NCI-H1105 (cell line): ENCODE measurements at regions not wholly inside any gene's neighbourhood (a gene's known extent, or its start where the extent isn't known, plus 50 kb on each side); places are given as distances from the start of the nearest gene placed in this dataset.
A peak's percentile ranks its signal among the peaks of the same experiment; 100 is the strongest.
"Not testable (repeated sequence)": the region's sequence is repeated elsewhere in the genome, so short reads cannot be mapped to it uniquely, and the experiment has no call there.

Experiments used
- DNase-seq: peaks from one replicate; lab custom pipeline; 2025; lab: John Stamatoyannopoulos, UW

DNA sequence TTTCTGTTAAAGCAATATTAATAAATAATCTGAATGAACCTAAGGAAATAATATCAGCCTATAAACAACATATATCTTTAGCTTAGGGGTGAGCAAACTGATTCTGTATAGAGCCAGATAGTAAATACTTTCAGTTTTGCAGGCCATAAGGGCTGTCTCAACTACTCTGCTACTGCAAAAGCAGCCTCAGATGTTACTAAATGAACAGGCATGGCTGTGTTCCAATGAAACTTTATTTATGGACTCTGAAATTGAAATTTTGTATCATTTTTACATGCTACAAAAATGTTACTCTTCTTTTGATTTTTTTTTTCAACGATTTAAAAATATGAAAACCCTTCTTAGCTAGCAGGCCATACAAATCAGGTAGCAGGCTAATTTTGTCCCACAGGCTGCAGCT, 212.8 kb upstream of the PRICKLE2 start:
- no peak for DNase-seq

DNA sequence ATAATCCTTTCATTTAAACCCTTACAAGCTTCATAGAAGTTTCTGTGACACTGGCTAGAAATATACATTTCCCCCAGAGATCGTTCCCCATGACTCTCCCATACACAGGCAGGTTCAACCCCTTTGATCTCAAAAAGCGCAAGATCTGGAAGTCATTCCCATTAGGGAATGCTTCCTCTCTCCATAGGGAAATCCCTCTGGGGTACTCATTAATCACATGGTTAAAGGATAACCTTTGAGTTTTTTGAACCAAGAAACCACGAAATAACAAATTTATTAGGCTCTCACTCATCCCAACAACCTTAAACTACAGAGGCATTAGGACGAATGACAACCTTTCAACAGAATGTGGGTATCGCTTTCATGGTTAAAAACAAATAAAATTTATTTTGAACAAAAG, 211.9 kb upstream of the PRICKLE2 start:
- no peak for DNase-seq

DNA sequence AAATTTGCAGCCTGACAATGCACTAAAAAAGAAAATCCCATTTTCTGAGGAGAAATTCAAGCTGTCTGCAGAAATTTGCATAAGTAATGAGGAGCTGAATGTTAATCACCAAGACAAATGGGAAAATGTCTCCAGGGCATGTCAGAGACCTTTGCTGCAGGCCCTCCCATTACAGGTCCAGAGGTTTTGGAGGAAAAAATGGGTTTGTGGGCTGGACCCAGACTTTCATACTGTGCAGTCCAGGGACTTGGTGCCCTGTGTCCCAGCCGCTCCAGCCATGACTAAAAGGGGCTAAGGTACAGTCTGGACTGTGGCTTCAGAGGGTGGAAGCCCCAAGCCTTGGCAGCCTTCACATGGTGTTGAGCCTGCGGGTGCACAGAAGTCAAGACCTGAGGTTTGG, 209.8 kb upstream of the PRICKLE2 start:
- DNase-seq, result not testable (repeated sequence)

DNA sequence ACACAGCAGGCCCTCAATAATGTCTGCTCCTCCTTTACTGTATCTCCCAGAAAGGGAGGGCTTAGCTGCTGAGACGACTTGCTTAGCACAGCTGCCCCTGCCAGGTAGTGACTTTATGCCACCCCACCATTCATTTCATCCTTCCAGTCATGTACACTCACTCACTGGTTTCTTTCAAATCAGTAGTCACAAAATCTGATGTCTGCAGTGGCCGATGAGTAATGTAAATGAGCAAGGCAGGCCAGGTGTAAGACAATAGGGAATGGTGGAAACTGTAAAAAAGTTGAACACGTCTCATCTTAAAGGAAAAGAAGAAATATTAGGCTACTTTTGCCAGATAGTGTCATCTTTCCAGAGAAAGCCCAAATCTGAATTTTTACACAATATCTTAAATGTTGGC, 207.6 kb upstream of the PRICKLE2 start:
- no peak for DNase-seq

DNA sequence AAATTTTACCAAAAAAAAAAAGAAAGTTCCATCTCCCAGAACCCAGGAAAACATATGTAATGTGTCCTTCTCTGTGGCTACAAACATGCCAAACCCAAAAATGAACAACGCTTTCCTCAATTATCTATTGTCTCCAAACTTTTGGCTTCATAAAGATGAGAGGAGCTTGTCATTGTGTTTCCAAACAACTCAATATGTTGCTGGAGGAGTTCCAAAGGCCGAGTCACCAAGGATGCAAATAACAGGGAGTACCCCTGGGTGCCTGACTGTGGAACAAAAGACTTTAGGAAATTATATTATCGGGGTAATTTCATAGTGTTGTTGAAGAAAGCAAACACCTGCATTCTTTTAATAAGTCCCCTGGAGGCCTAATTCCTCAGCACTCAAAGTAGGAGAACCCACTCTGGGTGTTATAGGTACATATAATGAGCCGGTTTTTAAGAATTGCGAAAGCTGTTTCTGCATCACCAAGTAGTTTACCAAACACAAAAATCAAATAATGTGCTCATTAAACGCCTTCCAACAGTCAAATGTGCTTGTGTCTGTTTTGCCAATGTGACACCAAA, 206.3 kb upstream of the PRICKLE2 start:
- peak; percentile 26 for DNase-seq

DNA sequence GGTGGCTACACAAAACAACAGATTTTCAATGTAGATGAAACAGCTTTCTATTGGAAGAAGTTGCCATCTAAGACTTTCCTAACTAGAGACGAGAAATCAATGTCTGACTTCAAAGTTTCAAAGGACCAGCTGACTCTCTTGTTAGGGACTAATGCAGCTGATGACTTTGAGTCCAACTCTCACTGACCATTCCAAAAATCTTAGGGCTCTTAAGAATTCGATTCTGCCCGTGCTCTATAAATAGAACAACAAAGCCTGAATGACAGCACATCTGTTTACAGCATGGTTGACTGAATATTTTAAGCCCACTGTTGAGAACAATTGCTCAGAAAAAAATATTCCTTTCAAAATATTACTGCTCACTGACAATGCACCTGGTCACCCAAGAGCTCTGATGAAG, 202.4 kb upstream of the PRICKLE2 start:
- DNase-seq, result no peak

DNA sequence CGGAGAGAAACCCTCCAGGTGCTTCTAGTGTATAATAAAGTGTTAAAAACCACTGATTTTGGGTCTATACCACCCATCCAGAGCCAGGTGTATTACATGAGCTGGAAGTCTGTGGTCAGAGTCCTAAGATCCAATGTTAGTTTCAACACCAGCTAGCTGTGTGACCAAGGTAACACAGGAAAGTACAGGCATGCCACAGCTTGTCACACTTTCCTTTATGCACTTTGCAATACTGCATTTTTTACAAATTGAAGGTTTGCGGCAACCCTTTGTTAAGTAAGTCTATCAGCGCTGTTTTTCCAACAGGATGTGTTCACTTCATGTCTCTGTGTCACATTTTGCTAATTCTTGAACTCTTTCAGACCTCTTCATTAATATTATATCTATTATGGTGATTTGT, 201.3 kb upstream of the PRICKLE2 start:
- no peak for DNase-seq

DNA sequence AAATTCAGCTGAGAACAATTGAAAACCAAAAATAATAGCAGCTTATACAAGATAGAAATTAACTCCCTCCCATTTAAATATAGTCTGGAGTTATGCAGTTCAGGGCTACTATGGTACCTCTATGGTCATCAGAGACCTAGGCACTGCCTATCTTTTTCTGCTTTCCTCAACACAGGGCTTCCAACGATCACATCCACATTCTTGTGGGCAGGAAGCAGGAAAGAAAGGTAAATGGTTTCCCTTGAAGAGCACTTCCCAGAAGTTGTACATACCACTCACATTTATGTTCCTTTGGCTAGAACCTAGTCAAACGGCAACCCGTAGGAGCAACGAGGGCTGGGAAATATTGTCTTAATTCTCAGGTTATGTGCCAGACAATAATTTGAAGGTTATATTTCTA, 197.7 kb upstream of the PRICKLE2 start:
- no peak for DNase-seq

DNA sequence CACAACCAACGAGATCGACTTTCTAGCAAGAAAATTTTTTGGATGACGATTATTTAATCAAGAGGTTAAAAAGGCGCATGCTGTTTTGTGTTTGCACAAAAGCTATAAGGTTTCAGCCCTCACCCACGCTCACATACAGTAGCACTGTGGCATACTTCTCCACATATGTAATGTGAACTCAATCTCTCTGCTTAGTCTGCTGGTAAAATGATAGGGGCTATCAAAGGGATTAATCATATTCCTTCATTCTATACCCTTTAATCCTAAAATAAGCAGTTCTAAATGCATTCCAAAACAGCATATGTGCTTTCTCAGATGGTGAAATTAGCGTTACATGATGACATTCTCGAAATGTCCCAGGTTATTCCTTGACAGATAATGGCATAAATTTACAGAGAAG, 196.9 kb upstream of the PRICKLE2 start:
- no peak for DNase-seq

DNA sequence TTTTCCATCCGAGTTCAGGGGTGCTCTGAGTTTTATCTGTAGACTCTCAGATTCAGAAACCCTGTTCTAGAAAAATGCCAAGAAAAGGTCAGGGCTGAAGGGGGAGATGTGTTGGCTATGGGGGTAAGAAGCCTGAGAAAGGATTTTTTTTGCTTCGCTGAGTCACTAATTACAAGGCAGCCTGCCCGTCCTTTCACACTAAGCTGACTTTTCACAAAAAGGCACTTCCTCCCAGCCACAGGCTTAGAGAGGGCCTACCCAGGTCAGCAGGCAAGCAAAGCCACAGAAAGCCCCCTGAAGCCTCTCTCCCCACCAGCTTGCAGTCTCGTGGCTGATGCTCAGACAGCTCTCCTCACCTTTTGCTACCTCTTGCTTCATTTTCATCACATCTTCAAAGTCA, 192.6 kb upstream of the PRICKLE2 start:
- DNase-seq, result no peak

DNA sequence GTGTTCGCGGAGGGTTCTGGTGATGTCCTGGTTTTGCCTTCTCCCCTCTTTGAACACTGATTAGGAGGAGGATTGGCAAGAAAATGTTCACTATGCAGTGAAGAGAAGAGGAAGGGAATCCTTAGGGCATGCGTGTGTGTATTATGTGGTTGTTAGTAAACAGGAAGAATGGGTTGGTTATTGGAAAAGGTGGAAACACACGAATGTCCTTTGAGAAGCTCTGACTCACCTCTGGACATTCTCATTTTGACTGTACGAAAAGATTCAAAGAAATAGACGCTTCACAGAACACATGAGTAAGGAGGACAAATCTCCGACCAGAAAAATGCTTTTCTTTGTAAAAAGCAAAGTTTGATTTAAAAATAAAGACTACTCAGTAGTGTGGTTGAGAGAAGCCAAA, 188.8 kb upstream of the PRICKLE2 start:
- no peak for DNase-seq

DNA sequence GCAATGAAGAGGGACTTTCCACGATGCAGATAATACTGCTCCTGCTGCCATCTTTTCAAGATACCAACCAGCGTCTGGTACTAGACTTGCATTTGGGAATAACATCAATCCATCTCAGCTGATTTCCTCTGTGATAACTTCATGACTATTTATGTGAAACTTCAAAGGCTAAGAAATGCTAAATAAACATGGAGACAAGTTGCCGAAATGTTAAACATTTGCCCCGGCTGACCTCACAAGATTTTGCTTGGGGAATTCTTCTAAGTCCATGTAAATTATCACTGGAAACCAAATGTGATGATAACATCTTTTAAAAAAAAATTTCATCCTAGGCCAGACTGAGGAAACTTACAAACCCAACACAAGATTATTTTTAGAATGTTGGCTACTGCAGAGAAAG, 185.8 kb upstream of the PRICKLE2 start:
- DNase-seq, result no peak

DNA sequence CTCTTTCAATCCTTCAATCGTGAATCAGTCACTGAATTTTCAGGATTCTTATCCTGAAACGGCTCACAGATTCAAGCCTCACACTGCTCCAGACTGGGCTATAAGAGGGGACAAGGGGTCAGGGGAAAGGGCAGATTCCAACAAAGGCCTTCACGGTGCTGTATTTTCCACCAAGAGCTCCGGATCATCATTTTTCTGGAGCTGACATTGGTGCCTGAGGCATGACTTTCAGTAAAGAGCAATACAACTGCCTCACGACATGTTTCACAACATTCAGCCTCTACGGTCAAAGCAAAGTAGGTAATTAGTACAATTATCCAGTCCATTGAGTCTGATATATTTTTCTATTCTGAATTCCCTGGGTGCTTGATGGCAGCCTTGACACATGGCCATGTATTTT, 185.0 kb upstream of the PRICKLE2 start:
- DNase-seq, result no peak

DNA sequence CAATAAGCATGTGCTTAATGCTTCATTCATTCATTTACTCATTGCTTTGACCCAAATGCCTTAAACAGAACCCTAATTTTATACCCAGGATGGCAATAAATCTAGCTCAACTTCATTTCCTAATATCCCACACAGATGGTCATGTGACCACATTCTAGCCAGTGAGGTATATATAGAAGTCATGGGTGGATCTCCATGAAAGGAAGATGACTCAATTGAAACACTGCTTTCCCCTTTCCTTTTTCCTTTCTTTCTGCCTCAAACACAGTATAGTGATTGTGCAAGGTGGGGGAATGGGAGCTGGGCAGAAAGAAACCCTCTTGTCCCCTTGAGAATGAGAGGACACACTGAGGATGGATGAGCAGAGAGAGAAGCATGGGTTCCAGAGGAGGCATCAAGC, 183.5 kb upstream of the PRICKLE2 start:
- DNase-seq, result no peak

DNA sequence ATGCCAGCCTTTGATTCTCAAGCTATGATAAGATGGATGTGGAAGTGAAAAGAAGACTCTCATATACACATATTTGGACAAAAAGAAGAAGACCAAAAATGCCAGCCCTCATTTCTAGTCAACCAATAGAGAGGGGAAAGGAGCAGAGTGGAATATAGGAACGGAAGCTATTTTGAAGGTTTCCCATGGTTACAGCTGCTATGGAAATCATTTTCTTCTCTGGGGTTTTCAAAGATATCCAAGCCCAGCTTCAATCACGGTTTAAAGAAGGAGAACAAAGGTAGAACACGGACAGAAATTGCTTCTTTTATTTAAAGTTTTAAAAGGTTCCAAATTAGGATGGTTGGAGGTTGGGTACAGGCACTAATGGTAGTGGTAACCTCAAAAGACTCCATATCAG, 181.0 kb upstream of the PRICKLE2 start:
- DNase-seq, result no peak

DNA sequence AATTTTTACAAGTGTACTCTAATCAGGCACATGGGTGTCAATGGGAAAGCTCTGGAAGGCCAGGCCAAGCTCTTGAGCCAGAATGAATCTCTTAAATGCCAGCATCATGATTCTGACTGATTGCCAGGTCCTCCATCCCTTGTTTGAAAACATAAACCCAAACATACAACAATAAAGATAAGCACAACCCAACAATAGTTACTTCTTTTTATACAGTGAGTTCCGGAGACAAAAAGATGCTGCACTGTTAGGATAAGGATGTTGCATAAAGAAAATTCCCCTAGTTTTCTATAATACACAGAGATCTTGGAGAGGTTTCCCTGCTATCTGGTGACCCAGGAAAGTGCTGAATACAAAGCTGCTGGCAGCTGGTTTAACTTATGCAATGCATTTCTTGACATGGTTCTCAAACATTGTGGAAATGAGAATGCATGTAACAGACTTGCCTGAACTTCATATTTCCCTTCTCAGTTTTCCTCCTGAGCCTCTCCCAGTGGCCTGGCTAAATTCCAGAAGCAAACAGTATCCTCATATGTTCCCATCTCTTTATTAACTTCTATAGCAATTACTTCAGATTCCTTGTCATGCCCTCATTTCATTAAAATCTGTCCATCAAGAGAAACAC, 180.1 kb upstream of the PRICKLE2 start:
- no peak for DNase-seq

DNA sequence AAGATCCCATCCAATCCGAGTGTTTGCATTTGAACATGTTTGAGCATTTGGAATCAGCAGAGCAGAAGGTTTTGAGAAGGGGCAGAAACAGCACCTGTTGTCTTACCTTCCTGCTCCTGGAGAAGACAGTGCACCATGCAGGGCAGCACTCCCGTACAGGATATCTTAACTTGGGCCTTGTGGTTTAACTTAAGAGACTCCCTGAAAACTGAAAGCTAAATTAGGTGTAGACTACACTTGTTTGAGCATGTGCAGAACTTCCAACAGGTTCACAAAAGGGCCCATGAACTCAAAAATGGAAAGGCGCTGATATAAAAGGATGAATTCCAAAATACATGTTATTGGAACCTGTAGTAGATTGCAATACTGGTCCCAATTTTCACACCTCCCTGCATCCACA, 175.4 kb upstream of the PRICKLE2 start:
- no peak for DNase-seq

DNA sequence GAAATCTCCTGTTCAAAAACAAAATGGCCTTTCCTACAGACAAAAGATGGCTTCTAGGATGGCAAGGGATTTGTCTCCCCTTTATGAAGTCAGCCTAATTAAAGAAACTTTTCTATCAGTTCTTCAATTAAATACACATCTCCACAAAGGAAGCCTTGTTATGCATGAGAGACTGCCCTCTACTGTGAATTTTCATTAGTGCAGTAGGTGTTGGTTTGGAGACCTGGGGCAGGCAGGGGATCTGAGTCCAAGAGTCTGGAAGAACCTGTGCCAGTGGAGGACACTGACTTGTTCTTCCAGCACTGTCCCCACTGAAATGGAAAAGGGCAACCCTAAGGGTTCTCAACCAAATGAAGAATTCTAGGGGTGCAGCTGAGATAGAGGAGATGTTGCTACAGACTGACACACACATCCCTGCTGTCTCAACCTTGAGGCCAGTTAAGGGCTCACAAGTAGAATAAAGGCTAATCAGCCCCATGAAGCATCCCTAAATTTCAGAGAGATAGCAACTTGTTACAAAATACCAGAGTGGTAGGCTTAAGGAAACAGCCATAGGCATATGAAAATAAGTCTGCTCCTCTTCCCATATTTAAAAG, 174.0 kb upstream of the PRICKLE2 start:
- DNase-seq, result peak; percentile 17

DNA sequence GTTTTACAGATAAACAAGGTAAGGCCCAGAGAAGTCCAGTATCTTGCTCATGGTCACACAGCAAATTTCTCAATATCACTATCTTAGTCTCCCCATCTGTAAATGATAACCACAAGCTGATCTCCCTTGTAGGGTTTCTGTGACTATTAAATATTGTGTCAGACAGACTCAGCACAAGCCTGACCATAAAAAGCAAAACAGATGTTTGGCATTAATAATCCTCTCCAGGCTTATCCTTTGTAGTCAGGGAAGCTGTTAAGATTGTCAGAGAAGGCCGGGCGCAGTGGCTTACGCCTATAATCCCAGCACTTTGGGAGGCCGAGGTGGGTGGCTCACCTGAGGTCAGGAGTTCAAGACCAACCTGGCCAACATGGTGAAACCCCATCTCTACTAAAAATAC, 173.2 kb upstream of the PRICKLE2 start:
- DNase-seq, result no peak

DNA sequence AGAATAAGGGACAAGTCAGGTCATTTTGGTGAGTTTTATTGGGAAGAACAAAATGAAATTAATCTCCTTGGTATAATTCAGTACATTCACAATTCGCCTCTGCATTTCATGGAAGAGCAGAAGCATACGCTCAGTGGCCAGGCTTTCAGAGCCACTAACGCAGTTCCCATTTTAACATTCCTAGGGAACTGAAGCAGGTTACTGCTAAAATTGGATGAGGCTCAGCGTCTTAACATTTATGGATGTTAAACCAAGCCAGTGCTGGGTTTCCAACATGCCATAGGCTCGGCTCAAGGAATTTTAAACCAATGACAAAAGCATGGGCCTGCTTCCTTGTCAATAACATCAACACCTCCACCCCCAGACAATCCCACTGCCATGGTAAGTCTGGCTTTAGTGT, 172.7 kb upstream of the PRICKLE2 start:
- no peak for DNase-seq

DNA sequence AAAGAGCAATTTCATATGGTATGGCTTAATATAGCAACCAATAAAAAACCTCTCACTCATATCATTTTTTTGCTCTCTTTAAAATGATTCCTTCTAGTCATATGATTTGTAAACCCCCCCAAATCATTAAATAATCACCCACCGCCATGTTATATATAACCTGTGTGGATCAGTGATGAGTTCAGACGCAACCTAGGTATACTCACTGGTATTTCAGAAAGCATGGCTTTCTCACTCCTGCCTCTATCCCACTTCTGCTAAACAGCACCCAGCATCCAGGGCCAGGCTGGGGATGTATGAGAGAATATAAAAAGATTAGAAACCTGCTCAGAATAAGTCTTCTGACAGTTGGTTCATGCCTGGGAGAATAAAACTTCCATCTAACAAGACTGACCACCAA, 172.3 kb upstream of the PRICKLE2 start:
- no peak for DNase-seq

DNA sequence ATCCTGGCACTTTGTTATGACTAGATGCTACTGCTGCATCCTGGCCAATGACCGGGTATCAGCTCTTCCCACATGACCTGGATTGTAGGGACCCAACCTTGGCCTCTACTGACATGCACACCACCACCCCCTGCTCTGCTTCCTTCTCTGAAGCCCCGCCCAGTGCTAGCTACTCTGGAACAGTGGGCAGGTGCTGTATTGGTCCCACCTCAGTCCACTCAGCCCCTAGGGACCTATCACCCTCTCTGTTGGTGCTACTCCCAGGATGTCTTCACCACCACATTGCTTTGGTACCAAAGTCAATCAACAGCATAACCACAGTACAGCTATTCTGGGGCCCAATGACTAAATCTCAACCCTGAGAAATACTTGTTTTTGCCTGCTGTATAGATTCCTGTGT, 170.2 kb upstream of the PRICKLE2 start:
- DNase-seq, result no peak

DNA sequence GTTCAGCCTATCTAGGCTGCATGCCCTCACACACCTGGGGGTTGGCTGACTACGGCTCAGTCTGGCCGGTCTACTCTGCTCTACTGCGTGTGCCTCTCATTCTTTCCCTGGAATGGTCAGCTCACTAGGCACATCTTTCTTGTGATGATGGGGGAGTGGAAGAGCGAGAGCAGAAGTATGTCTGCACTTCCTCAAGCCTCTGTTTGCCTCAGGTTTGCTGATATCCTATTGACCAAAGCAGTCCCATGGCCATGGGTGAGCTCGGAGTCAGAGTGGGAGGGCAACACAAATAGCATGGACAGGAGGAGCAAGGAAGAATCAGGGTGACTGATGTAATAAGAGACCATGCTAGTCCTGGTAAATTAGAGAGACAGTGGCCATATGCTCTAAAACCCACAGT, 167.9 kb upstream of the PRICKLE2 start:
- DNase-seq, result no peak

DNA sequence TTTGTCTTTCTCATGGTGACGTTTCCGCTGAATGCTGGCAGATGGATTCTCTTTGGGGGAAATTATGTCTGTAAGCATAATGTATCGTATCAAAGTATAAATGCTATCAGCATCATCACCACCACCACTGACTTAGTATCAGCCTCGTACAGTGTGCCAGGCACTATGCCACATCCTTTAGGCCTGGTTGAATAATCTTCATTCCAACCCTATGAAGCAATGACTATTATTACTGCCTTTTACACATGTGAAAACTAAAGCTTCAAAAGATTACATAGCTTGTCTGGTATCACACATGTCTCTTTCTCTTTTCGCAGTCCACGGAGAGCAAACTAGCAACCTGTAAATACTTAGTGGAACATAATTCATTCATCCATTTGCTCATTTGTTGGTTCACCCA, 166.7 kb upstream of the PRICKLE2 start:
- no peak for DNase-seq
